ENCODE measurements at regions not wholly inside any gene's neighbourhood (a gene's known extent, or its start where the extent isn't known, plus 50 kb on each side); places are given as distances from the start of the nearest gene placed in this dataset.

DNA sequence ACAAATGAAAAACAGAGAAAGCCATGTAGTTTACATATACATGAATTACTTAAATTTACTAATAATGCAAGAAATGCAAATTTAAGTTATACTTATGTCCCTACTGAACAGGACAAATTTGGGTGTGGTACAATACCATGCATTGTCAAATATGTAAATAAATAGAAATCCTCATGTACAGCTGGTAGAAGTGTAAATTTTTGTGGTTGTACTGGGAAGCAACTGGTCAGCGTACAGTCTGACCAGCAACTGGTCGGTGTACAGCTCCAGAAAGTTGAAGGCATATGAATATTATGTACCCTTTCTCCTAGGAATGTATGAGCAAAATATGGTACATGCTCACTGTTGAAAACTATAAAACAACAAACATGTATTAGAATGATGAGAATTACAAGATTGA is 93.9 kb upstream of the TMEM106B start:
- in situ Hi-C loops (cut with MboI; ENCODE audit: low pct_ligation_motif_present in 1 of 4, low pct_unique_long_range_greater_than_20kb in 1 of 4, low sequenced_read_pairs in 3 of 4): no loop called here
- no peaks in the 10 kb centered on the region for H3K4me1 ChIP-seq
- H3K4me3 ChIP-seq: no peak overlapping the region
- no peak overlapping the region for H3K27ac ChIP-seq
- H3K36me3 ChIP-seq: no peaks in the 10 kb centered on the region
- WGBS, 2 donors (ENCODE audit: low coverage in 1 of 2): 64 to 100% methylated on average over 1 to 2 of the region's 2 CpGs
- intact Hi-C loops (cut with DNase I; ENCODE audit: low total_unique reads): no loop called here
- TF ChIP-seq EP300 (IDR thresholded peaks at IDR 0.05; ENCODE audit: low read depth): no peak
- TF ChIP-seq, protein P1, sequence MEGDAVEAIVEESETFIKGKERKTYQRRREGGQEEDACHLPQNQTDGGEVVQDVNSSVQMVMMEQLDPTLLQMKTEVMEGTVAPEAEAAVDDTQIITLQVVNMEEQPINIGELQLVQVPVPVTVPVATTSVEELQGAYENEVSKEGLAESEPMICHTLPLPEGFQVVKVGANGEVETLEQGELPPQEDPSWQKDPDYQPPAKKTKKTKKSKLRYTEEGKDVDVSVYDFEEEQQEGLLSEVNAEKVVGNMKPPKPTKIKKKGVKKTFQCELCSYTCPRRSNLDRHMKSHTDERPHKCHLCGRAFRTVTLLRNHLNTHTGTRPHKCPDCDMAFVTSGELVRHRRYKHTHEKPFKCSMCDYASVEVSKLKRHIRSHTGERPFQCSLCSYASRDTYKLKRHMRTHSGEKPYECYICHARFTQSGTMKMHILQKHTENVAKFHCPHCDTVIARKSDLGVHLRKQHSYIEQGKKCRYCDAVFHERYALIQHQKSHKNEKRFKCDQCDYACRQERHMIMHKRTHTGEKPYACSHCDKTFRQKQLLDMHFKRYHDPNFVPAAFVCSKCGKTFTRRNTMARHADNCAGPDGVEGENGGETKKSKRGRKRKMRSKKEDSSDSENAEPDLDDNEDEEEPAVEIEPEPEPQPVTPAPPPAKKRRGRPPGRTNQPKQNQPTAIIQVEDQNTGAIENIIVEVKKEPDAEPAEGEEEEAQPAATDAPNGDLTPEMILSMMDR (IDR thresholded peaks at IDR 0.05): no peak
- no peak for TF ChIP-seq POLR2AphosphoS5 (IDR thresholded peaks at IDR 0.05)
- TF ChIP-seq POLR2A (IDR thresholded peaks at IDR 0.05): no peak
- no peaks in the 10 kb centered on the region for H3K27me3 ChIP-seq
- DNase-seq: no peak
- H3K9me3 ChIP-seq: no peaks in the 10 kb centered on the region

DNA sequence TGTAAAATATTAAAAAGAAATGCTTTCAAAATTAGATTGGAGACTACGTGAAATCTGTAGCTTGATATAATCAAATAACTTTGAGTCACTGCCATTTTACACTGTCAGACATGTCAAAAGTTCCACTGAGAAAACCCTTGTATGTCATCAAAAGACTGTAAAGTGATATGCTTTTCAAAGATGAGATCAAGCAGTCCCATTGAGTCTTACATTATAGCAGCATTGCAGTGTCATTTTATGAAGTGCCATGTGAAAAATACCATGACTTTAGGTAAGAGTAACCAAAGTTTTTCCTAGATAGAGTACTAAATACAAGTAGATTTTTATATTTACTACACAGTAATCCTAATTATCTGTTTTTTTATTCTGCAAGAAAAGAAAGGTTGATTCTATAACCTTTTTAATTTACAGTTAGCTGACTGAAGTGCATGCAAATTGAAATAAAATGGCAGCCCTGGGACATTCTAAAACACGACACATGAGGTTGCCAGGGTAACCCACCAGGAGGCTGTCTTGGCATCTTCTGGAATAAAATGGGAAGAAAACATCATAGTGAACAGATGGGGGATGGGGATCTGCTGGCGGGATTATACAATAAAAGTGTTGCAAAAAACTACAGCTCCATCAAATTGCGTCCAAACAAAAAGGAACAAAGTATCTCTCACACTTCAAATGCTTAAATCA is 91.3 kb upstream of the TMEM106B start:
- Histone ChIP-seq H3K36me3 (no peaks in the 10 kb centered on the region), H3K27me3 (no peaks in the 10 kb centered on the region), H3K4me3 (no peak overlapping the region), H3K4me1 (no peaks in the 10 kb centered on the region), H3K9me3 (no peaks in the 10 kb centered on the region), H3K27ac (no peak overlapping the region)
- TF ChIP-seq POLR2A (IDR thresholded peaks at IDR 0.05) (no peak), EP300 (IDR thresholded peaks at IDR 0.05; ENCODE audit: low read depth) (no peak)
- TF ChIP-seq, protein P1 (IDR thresholded peaks at IDR 0.05): no peak
- in situ Hi-C loops (cut with MboI; ENCODE audit: low pct_ligation_motif_present in 1 of 4, low pct_unique_long_range_greater_than_20kb in 1 of 4, low sequenced_read_pairs in 3 of 4) (no loop called here), intact Hi-C loops (cut with DNase I; ENCODE audit: low total_unique reads) (no loop called here)
- WGBS, 2 donors (ENCODE audit: low coverage in 1 of 2): 82 to 87% methylated on average over 4 of the region's 4 CpGs
- no peak for DNase-seq

DNA sequence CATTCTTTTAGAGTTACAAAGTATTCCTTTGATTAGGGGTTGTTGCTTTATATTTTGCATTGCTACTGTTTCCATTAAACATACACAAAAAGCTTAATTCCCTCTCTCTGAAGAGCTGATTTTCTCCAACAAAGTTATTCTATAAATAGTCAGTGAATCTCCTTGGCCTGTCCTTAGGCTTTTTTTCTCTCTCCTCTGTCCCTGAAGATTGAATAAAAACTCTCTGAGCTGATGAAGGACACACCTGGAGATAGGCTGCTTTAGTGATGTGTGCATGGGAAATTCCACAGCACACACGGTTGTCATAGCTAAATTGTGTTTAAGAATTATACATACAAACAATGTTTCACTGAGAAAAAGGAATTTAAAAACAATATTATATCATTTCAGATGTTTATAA is 90.5 kb upstream of the TMEM106B start:
- H3K4me3 ChIP-seq: no peak overlapping the region
- no peaks in the 10 kb centered on the region for H3K4me1 ChIP-seq
- in situ Hi-C loops (cut with MboI; ENCODE audit: low pct_ligation_motif_present in 1 of 4, low pct_unique_long_range_greater_than_20kb in 1 of 4, low sequenced_read_pairs in 3 of 4): no loop called here
- no peaks in the 10 kb centered on the region for H3K27me3 ChIP-seq
- intact Hi-C loops (cut with DNase I; ENCODE audit: low total_unique reads): no loop called here
- DNase-seq: no peak
- no peak overlapping the region for H3K27ac ChIP-seq
- H3K36me3 ChIP-seq: no peaks in the 10 kb centered on the region
- TF ChIP-seq EP300 (IDR thresholded peaks at IDR 0.05; ENCODE audit: low read depth) (no peak), POLR2A (IDR thresholded peaks at IDR 0.05) (no peak), POLR2AphosphoS5 (IDR thresholded peaks at IDR 0.05) (no peak)
- TF ChIP-seq, protein P1 (IDR thresholded peaks at IDR 0.05): no peak
- no peaks in the 10 kb centered on the region for H3K9me3 ChIP-seq
- WGBS, 2 donors (ENCODE audit: low coverage in 1 of 2): 45 to 67% methylated on average over 1 of the region's 1 CpG

DNA sequence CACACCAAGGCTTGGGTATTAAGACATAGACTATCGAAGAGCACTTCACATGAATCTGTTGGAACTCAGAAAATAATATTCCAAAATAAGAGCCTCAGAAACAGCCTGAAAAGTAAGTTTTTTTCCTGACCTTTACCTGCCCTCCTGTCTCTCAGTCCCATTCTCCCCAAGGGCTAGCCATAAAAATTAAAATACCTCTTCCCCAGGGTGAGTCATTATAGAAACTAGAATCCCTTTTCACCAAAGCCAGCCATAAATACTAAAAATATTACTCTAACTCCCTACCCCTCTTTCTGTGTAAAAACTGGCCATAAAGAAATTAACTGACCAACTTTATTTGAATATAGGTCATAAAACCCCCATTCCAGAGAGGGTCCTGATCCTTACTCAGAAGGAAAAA is 87.9 kb upstream of the TMEM106B start:
- in situ Hi-C loops (cut with MboI; ENCODE audit: low pct_ligation_motif_present in 1 of 4, low pct_unique_long_range_greater_than_20kb in 1 of 4, low sequenced_read_pairs in 3 of 4) (no loop called here), intact Hi-C loops (cut with DNase I; ENCODE audit: low total_unique reads) (no loop called here)
- DNase-seq: no peak
- Histone ChIP-seq H3K4me1 (no peaks in the 10 kb centered on the region), H3K36me3 (no peaks in the 10 kb centered on the region), H3K27me3 (no peaks in the 10 kb centered on the region), H3K27ac (no peak overlapping the region), H3K9me3 (no peaks in the 10 kb centered on the region), H3K4me3 (no peak overlapping the region)
- WGBS, 2 donors (ENCODE audit: low coverage in 1 of 2): 60 to 79% methylated on average over 1 of the region's 1 CpG
- TF ChIP-seq, protein P1 (IDR thresholded peaks at IDR 0.05): no peak
- TF ChIP-seq POLR2AphosphoS5 (IDR thresholded peaks at IDR 0.05): no peak
- no peak for TF ChIP-seq EP300 (IDR thresholded peaks at IDR 0.05; ENCODE audit: low read depth)
- no peak for TF ChIP-seq POLR2A (IDR thresholded peaks at IDR 0.05)
